Stimulated activated naive CD8-positive, alpha-beta T cell treated with anti-CD3 and anti-CD28 coated beads, Interleukin-15, amount 100 ng/mL, for 72 hours (primary cell): ENCODE measurements at regions not wholly inside any gene's neighbourhood (a gene's known extent, or its start where the extent isn't known, plus 50 kb on each side); places are given as distances from the start of the nearest gene placed in this dataset.
"Not testable (repeated sequence)": the region's sequence is repeated elsewhere in the genome, so short reads cannot be mapped to it uniquely, and the experiment has no call there.

ENCODE experiments used
- ATAC-seq: fragments of 150-1000 bp; cut with Tn5 transposase; 2 replicates; pipeline ENCODE4 v1.10.0; 2021; ENCODE audit warnings: mild to moderate bottlenecking, moderate library complexity
- DNase-seq, 2 donors: peaks; one replicate each; pipeline ENCODE4 v3.0.0; 2021 to 2022
- H3K27ac Mint-ChIP-seq, 2 donors: one replicate each; pipeline ENCODE4 v1.8.0; 2022; ENCODE audit warnings: mild to moderate bottlenecking in 2 of 2, mixed read lengths in 2 of 2, moderate library complexity in 2 of 2
- H3K27me3 Mint-ChIP-seq: one replicate; pipeline ENCODE4 v1.8.0; 2022; ENCODE audit warnings: mixed read lengths
- H3K4me1 Mint-ChIP-seq: one replicate; pipeline ENCODE4 v1.8.0; 2022; ENCODE audit warnings: mild to moderate bottlenecking, mixed read lengths
- H3K4me3 Mint-ChIP-seq, 2 donors: one replicate each; pipeline ENCODE4 v1.8.0; 2022; ENCODE audit warnings: mild to moderate bottlenecking in 2 of 2, mixed read lengths in 2 of 2, moderate library complexity in 1 of 2
- H3K9me3 Mint-ChIP-seq, 2 donors: one replicate each; pipeline ENCODE4 v1.8.0; 2022; ENCODE audit warnings: mixed read lengths in 2 of 2

DNA sequence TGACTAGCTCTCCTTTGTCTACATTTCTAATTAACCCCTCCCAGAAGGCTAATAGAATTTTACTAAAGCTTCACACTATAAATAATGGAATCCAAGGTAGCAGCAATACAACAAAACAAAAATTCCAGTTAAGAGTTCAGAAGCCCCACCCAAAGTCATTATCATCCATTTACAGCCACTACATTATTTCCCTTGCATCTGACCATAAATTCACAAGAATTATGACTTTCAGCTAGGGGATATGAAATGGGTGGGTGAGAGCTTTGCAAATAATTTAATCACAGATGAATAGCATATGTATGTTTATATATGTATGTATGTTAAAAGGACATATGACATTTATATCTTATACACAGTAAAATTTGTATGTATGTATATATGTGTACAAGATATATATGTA is 65.3 kb upstream of the PTGDR start:
- Mint-ChIP-seq H3K27ac (no peak overlapping the region), H3K27me3 (no peaks in the 10 kb centered on the region), H3K4me1 (no peaks in the 10 kb centered on the region), H3K9me3 (peaks cover 6 to 14% of the 10 kb centered on the region in 2 donors), H3K4me3 (no peak overlapping the region)
- no peak for DNase-seq
- no peak for ATAC-seq

- DNase-seq = no peak
- peaks cover 5 to 15% of the 10 kb centered on the region in 2 donors for H3K9me3 Mint-ChIP-seq
- no peaks in the 10 kb centered on the region for H3K27me3 Mint-ChIP-seq
- H3K27ac Mint-ChIP-seq = no peak overlapping the region
- ATAC-seq = no peak
- peaks cover 37% of the 10 kb centered on the region for H3K4me1 Mint-ChIP-seq
- no peak overlapping the region for H3K4me3 Mint-ChIP-seq
These were observed 77.1 kb upstream of the PTGDR start for GRCh38 chr14:52190337-52190931.

DNA sequence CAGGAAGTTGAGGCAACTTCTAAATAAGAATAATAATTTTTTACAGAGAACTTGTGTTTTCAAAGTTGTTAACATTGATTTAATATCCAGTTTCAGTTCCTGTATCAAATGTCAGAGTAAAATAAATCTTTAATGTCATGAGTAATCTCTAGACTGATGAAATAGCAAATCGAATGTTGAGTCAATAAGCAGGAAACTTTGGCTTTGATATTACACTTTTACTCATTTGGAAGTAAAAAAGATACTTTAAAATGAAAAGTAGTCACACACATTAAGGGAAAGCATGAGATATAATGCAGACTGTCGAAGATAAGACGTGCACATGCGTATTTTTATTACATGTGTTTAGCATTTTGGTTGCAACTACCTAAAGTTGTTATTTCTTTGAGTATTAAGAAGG is 78.2 kb upstream of the PTGDR start:
- Mint-ChIP-seq H3K4me1 (peaks cover 43% of the 10 kb centered on the region), H3K27ac (peak overlapping the region; percentile 30 to 55), H3K27me3 (no peaks in the 10 kb centered on the region), H3K9me3 (peaks cover 0 to 7% of the 10 kb centered on the region in 2 donors), H3K4me3 (no peak overlapping the region)
- ATAC-seq (peak; percentile 77), DNase-seq (no peak)

GRCh38 chr14:52188381-52188780 is 79.1 kb upstream of the PTGDR start:
- ATAC-seq (peak; percentile 84), DNase-seq (peak in 1 of 2 donors; percentile 20)
- Mint-ChIP-seq H3K9me3 (peaks cover 1 to 8% of the 10 kb centered on the region in 2 donors), H3K4me3 (no peak overlapping the region), H3K27me3 (no peaks in the 10 kb centered on the region), H3K4me1 (peaks cover 43% of the 10 kb centered on the region), H3K27ac (no peak overlapping the region)

DNA sequence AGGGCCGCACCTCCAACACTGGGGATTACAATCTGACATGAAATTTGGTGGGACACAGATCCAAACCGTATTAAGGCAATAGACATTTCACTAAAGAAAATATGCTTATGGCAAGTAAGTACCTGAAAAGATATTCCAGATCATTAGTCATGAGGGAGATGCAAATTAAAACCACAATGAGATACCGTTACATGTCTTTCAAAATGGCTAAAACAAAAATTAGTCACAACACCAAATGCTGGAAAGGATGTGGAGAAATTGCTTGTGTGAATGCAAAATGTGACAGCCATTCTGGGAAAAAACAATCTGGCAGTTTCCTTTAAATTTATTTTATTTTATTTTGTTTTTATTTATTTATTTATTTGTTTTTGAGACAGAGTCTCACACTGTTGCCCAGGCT is 82.3 kb upstream of the PTGDR start:
- DNase-seq (no peak), ATAC-seq (no peak)
- Mint-ChIP-seq H3K27me3 (no peaks in the 10 kb centered on the region), H3K27ac (no peak overlapping the region), H3K4me1 (peaks cover 39% of the 10 kb centered on the region), H3K9me3 (peaks cover 16 to 30% of the 10 kb centered on the region in 2 donors), H3K4me3 (no peak overlapping the region)

GRCh38 chr14:52182853-52183252 is 84.6 kb upstream of the PTGDR start:
- H3K4me3 Mint-ChIP-seq = no peak overlapping the region
- no peaks in the 10 kb centered on the region for H3K27me3 Mint-ChIP-seq
- peaks cover 19 to 34% of the 10 kb centered on the region in 2 donors for H3K9me3 Mint-ChIP-seq
- ATAC-seq (no peak), DNase-seq (no peak)
- H3K4me1 Mint-ChIP-seq = peaks cover 18% of the 10 kb centered on the region
- H3K27ac Mint-ChIP-seq = no peak overlapping the region

DNA sequence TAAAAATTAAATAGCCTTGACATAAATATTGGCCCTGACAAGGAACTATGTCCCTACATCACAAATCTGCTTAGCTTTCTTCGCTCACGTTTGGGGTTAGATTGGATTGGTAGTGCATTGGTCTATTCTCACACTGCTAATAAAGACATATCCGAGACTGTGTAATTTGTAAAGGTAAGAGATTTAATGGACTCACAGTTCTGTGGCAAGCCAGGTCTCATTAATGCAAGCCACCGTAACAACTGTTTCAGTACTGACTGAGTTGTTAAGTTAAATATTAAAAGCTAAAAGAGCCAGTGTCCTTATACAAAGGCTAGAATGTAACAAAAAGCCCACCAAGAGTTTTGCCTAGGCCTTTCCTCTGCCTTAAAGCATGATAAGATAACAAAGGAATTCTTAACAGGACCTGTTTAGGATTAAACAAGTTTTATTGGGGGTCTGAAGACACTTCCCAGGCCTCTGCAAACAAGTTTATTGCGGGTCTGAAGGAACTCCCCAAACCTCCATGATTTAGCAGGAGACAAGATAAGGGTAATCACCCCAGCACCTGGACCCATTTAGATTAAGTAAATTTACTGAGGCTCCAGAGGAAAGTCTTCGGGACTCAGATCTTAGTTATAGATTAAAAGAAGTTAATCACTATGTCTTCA is 88.2 kb upstream of the PTGDR start:
- H3K27ac Mint-ChIP-seq = no peak overlapping the region
- no peaks in the 10 kb centered on the region for H3K27me3 Mint-ChIP-seq
- DNase-seq (no peak), ATAC-seq (no peak)
- H3K9me3 Mint-ChIP-seq = peaks cover 25 to 51% of the 10 kb centered on the region in 2 donors
- H3K4me1 Mint-ChIP-seq = peaks cover 19% of the 10 kb centered on the region
- no peak overlapping the region for H3K4me3 Mint-ChIP-seq

DNA sequence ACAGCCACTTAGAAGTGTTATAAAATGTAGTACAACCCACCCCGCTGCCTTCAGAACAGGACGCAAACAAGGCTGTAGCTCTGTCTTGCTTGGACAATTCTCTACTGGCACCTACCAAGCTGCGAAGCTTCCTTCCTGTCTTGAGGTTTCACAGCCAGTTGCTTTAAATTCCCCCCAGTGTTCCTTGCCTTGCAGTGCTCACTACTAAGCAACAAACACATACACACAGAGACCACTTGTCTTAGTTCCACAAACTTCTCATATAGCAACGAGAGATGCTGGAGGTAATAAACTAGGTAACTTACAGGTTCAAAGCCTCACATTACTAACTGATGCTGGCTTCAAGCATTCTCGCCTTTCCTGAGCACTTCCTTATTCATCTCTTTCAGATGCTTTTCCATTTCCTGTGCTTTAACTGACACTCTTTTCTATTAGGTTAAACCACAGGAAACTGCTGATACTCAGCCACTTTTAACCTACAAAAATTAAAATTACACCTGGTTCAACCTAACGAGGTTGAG is 91.5 kb upstream of the PTGDR start:
- ATAC-seq (peak; percentile 76), DNase-seq (no peak)
- Mint-ChIP-seq H3K27ac (no peak overlapping the region), H3K27me3 (no peaks in the 10 kb centered on the region), H3K4me3 (peak overlapping the region in 1 of 2 donors; percentile 37), H3K4me1 (peaks cover 25% of the 10 kb centered on the region), H3K9me3 (peaks cover 33 to 51% of the 10 kb centered on the region in 2 donors)

DNA sequence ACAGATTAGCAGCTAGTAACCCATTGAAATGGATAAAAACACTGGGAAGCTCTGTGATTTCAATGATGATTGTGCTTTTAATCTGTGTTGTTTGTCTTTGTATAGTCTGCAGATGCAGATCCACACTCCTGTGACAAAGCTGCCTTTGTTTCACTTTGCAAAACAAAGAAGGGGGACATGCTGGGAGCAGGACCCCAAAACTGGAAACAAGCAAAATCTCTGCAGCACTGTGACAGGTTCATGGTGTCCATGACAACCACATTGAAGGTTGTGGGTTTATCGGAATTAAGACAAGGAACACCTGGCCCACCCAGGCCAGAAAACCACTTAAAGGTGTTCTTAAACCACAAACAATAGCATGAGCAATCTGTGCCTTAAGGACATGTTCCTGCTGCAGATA is 95.6 kb upstream of the PTGDR start:
- not testable (repeated sequence) for DNase-seq, H3K27me3 Mint-ChIP-seq, ATAC-seq, H3K4me3 Mint-ChIP-seq, H3K27ac Mint-ChIP-seq
- peaks cover 25% of the 10 kb centered on the region for H3K4me1 Mint-ChIP-seq
- peaks cover 29 to 43% of the 10 kb centered on the region in 2 donors for H3K9me3 Mint-ChIP-seq

DNA sequence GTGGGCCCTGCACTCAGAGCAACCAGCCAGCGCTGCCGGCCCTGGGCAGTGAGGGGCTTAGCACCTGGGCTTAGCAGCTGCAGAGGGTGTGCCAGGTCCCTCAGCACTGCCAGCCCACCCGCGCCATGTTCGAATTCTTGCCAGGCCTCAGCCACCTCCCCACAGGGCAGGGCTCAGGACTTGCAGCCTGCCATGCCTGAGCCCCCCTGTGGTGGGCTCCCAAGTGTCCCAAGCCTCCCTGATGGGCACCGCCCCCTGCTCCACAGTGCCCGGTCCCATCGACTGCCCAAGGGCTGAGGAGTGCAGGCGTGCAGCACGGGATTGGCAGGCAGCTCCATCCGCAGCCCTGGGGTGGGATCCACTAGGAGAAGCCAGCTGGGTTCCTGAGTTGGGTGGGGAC is 98.0 kb upstream of the NID2 start:
- H3K4me3 Mint-ChIP-seq = no peak overlapping the region
- no peak for DNase-seq
- no peaks in the 10 kb centered on the region for H3K4me1 Mint-ChIP-seq
- no peak for ATAC-seq
- no peak overlapping the region for H3K27ac Mint-ChIP-seq
- peaks cover 11 to 30% of the 10 kb centered on the region in 2 donors for H3K9me3 Mint-ChIP-seq
- no peaks in the 10 kb centered on the region for H3K27me3 Mint-ChIP-seq

DNA sequence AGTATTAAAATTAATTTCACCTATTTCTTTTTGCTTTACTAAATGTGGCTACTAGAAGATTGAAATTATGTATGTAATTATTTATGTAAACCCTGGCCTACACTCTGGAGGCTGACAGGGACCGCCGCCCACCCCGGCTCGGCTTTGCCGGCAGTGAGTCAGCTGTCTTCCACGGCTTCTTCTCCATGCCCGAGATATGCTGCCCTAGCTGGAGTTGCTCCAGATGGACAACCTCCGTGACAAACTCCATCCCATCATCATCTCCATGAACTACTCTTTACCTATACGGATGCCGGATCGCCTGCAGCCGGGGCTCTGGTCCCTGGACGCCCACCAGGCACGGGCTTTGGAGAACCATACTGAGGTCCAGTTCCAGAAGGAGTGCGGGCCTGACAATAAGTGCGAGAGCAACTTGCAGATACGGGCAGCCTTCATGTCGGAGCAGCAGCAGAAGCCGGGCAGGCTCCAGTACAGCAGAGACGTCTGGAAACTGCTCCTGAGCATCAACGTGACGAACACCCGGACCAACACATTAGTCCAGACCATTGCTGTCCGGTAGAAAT is 86.9 kb upstream of the NID2 start:
- no peak overlapping the region for H3K4me3 Mint-ChIP-seq
- no peak for ATAC-seq
- no peak overlapping the region for H3K27ac Mint-ChIP-seq
- H3K27me3 Mint-ChIP-seq = no peaks in the 10 kb centered on the region
- peaks cover 0 to 12% of the 10 kb centered on the region in 2 donors for H3K9me3 Mint-ChIP-seq
- no peak for DNase-seq
- H3K4me1 Mint-ChIP-seq = peaks cover 39% of the 10 kb centered on the region

GRCh38 chr14:52154992-52155650 is 86.3 kb upstream of the NID2 start:
- no peak overlapping the region for H3K27ac Mint-ChIP-seq
- H3K9me3 Mint-ChIP-seq = peaks cover 0 to 12% of the 10 kb centered on the region in 2 donors
- no peak overlapping the region for H3K4me3 Mint-ChIP-seq
- ATAC-seq (peak; percentile 97), DNase-seq (peak; percentile 6 to 16)
- H3K27me3 Mint-ChIP-seq = no peaks in the 10 kb centered on the region
- peaks cover 40% of the 10 kb centered on the region for H3K4me1 Mint-ChIP-seq

GRCh38 chr14:52153939-52154338 is 85.1 kb upstream of the NID2 start:
- Mint-ChIP-seq H3K9me3 (peaks cover 0 to 9% of the 10 kb centered on the region in 2 donors), H3K4me3 (no peak overlapping the region), H3K27me3 (no peaks in the 10 kb centered on the region), H3K27ac (peak overlapping the region in 1 of 2 donors; percentile 74), H3K4me1 (peaks cover 52% of the 10 kb centered on the region)
- DNase-seq (no peak), ATAC-seq (no peak)

DNA sequence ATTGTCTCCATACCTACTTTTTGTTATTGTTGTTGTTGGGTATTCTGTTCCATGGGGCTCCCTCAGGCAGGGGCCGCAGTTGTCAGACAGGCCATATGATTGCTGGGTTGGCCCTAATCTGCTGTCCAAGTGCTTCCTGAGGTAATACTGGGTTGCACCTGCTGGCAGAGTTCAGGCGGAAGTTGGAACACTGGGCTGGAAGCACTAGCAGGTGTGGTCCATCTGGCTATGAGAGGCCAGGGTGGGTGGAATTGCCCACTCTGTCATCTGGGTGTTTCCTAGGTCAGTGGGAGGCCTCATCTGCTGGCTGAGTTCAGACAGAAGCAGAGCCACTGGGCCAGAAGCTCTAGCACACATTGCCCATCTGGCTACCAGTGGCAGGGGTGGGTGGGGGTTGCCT is 81.3 kb upstream of the NID2 start:
- Mint-ChIP-seq H3K27me3 (no peaks in the 10 kb centered on the region), H3K9me3 (peaks cover 0 to 6% of the 10 kb centered on the region in 2 donors), H3K27ac (no peak overlapping the region), H3K4me3 (no peak overlapping the region), H3K4me1 (peaks cover 40% of the 10 kb centered on the region)
- no peak for ATAC-seq
- DNase-seq = no peak

- Mint-ChIP-seq H3K27ac (no peak overlapping the region), H3K4me1 (peaks cover 22% of the 10 kb centered on the region), H3K9me3 (peaks cover 0 to 6% of the 10 kb centered on the region in 2 donors), H3K4me3 (no peak overlapping the region), H3K27me3 (no peaks in the 10 kb centered on the region)
- no peak for DNase-seq
- ATAC-seq = no peak
These were observed 79.5 kb upstream of the NID2 start for GRCh38 chr14:52148371-52148770.

DNA sequence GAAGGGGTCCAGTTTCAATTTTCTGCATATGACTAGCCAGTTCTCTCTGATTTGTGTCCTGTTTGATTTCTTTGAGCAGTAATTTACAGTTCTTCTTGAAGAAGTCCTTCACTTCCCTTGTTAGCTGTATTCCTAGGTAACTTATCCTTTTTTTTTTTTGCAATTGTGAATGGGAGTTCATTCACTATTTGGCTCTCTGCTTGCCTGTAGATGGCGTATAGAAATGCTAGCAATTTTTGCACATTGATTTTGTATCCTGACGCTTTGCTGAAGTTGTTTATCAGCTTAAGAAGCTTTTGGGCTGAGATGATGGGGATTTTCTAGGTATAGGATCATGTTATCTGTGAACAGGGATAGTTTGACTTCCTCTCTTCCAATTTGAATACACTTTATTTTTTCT is 77.6 kb upstream of the NID2 start:
- Mint-ChIP-seq H3K27me3 (no peaks in the 10 kb centered on the region), H3K4me1 (peaks cover 19% of the 10 kb centered on the region), H3K9me3 (no peaks in the 10 kb centered on the region), H3K4me3 (no peak overlapping the region), H3K27ac (no peak overlapping the region)
- DNase-seq (no peak), ATAC-seq (no peak)
